Upper lobe of left lung (tissue), 6 donors: ENCODE measurements at regions not wholly inside any gene's neighbourhood (a gene's known extent, or its start where the extent isn't known, plus 50 kb on each side); places are given as distances from the start of the nearest gene placed in this dataset.

Experiments
- ATAC-seq, 2 donors: fragments of 200-7000 bp; cut with Tn5 transposase; one replicate each; pipeline ENCODE4 v1.9.1; 2022; ENCODE audit warnings: mild to moderate bottlenecking in 2 of 2, moderate library complexity in 2 of 2; ENCODE audit not compliant: low FRiP score in 2 of 2
- DNase-seq, 2 donors: peaks; one replicate each; pipeline ENCODE4 v3.0.0-alpha.2; 2019 to 2020
- H3K27ac ChIP-seq, 4 donors: fragments of 200-600 bp; sonication (generic); one replicate each; pipeline ENCODE4 v1.5.1; 2016 to 2019
- H3K27me3 ChIP-seq, 4 donors: fragments of 200-600 bp; sonication (generic); one replicate each; pipeline ENCODE4 v1.5.1; 2017 to 2019
- H3K36me3 ChIP-seq, 4 donors: fragments of 200-600 bp; sonication (generic); one replicate each; pipeline ENCODE4 v1.5.1; 2016 to 2019
- H3K4me1 ChIP-seq, 4 donors: fragments of 200-600 bp; sonication (generic); one replicate each; pipeline ENCODE4 v1.5.1; 2018 to 2019
- H3K4me3 ChIP-seq, 4 donors: fragments of 200-600 bp; sonication (generic); one replicate each; pipeline ENCODE4 v1.5.1; 2017 to 2019; ENCODE audit warnings: mild to moderate bottlenecking in 2 of 4, moderate library complexity in 1 of 4
- H3K9me3 ChIP-seq, 4 donors: fragments of 200-600 bp; sonication (generic); one replicate each; pipeline ENCODE4 v1.5.1; 2018 to 2019
- EP300 ChIP-seq, 4 donors: sonication (generic); formaldehyde crosslinking; IDR thresholded peaks; one replicate each; pipeline ENCODE4 v1.5.1; 2017; ENCODE audit warnings: antibody characterized with exemption in 4 of 4, control low read depth in 2 of 4
- POLR2A ChIP-seq, 4 donors: fragments of 450-650 bp; IDR thresholded peaks; one replicate each; pipeline ENCODE4 v1.5.1; 2016 to 2017; ENCODE audit warnings: antibody characterized with exemption in 4 of 4, mild to moderate bottlenecking in 2 of 4
- POLR2AphosphoS5 ChIP-seq, 2 donors: sonication (generic); formaldehyde crosslinking; IDR thresholded peaks; one replicate each; pipeline ENCODE4 v1.5.1; 2017; ENCODE audit warnings: antibody characterized with exemption in 2 of 2
- WGBS, 2 donors: methylation state at CpG; one replicate each; pipeline ENCODE4 v1.1.5; 2017 to 2018; 5-methylcytosine and 5-hydroxymethylcytosine counted together
- TF ChIP-seq, protein P1 (sequence below), 6 experiments: fragments of 450-650 bp in 4 of 6; fragments of 200-600 bp in 2 of 6; sonication (generic) in 2 of 6; IDR thresholded peaks; one replicate each; pipeline ENCODE4 v1.5.1; 2016 to 2019; ENCODE audit warnings: antibody characterized with exemption in 6 of 6
- donor health status: DM: no; HTN: no; CAD: no; lungs with moderate emphysema.
- donor health status: DM: no; HTN: yes; CAD: no; lungs with severe emphysema.

GRCh38 chr4:143763587-143763986 is 63.1 kb upstream of the FREM3 start:
- no peak for TF ChIP-seq POLR2A (IDR thresholded peaks at IDR 0.05)
- TF ChIP-seq POLR2AphosphoS5 (IDR thresholded peaks at IDR 0.05) = no peak
- TF ChIP-seq, protein P1, sequence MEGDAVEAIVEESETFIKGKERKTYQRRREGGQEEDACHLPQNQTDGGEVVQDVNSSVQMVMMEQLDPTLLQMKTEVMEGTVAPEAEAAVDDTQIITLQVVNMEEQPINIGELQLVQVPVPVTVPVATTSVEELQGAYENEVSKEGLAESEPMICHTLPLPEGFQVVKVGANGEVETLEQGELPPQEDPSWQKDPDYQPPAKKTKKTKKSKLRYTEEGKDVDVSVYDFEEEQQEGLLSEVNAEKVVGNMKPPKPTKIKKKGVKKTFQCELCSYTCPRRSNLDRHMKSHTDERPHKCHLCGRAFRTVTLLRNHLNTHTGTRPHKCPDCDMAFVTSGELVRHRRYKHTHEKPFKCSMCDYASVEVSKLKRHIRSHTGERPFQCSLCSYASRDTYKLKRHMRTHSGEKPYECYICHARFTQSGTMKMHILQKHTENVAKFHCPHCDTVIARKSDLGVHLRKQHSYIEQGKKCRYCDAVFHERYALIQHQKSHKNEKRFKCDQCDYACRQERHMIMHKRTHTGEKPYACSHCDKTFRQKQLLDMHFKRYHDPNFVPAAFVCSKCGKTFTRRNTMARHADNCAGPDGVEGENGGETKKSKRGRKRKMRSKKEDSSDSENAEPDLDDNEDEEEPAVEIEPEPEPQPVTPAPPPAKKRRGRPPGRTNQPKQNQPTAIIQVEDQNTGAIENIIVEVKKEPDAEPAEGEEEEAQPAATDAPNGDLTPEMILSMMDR (IDR thresholded peaks at IDR 0.05) = no peak
- no peak for TF ChIP-seq EP300 (IDR thresholded peaks at IDR 0.05)
- H3K9me3 ChIP-seq = no peaks in the 10 kb centered on the region
- H3K4me3 ChIP-seq = no peak overlapping the region
- 74% methylated on average over 3 of the region's 3 CpGs for WGBS, 2 donors
- H3K36me3 ChIP-seq = no peaks in the 10 kb centered on the region
- no peaks in the 10 kb centered on the region for H3K4me1 ChIP-seq
- H3K27me3 ChIP-seq = no peaks in the 10 kb centered on the region
- no peak for DNase-seq
- no peak for ATAC-seq
- no peak overlapping the region for H3K27ac ChIP-seq

- H3K27me3 ChIP-seq = no peaks in the 10 kb centered on the region
- no peaks in the 10 kb centered on the region for H3K9me3 ChIP-seq
- H3K4me3 ChIP-seq = no peak overlapping the region
- H3K36me3 ChIP-seq = no peaks in the 10 kb centered on the region
- WGBS, 2 donors = 73 to 74% methylated on average over 2 of the region's 2 CpGs
- no peaks in the 10 kb centered on the region for H3K4me1 ChIP-seq
- TF ChIP-seq POLR2A (IDR thresholded peaks at IDR 0.05) = no peak
- no peak for TF ChIP-seq POLR2AphosphoS5 (IDR thresholded peaks at IDR 0.05)
- TF ChIP-seq, protein P1 (IDR thresholded peaks at IDR 0.05) = no peak
- no peak for TF ChIP-seq EP300 (IDR thresholded peaks at IDR 0.05)
- ATAC-seq (no peak), DNase-seq (no peak)
- no peak overlapping the region for H3K27ac ChIP-seq
Observed at GRCh38 chr4:143762511-143762910, 62.0 kb upstream of the FREM3 start.
